ENCODE measurements at regions not wholly inside any gene's neighbourhood (a gene's known extent, or its start where the extent isn't known, plus 50 kb on each side); places are given as distances from the start of the nearest gene placed in this dataset.

DNA sequence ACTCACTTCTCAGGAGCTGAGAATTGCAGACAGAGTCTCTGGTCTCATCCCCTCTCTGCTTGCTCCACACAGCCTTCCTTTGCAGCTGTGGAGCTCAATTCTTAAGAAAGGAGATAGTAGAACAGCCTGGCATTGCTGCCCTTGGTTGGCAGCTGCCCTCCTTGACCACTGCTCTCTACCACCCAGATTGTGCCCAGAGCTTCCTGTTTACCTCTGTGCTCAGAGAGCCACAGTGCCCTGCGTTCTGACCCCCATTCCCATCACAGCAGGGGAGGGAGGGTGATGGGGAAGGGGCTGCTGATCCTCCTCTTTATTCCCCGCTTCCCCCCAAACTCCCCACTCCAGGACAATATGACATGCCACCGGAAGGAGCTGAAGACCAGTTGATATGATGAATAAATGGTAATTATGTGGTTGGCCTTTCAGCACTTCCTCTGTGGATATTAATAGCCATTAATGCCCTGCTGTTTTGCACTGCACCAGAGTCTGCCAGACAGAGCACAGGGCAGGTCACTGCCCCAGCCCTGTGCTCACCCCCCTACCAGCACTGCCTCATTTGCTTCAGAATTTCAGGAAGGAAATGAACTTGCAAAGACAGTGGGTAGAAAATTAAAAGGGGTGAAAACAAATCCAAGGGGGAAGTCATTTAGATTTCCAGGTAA, 426.8 kb upstream of the CADM1 start:
- no peak for ATAC-seq
- TF ChIP-seq OSR1 (CRISPR knock-in tag; IDR thresholded peaks at IDR 0.05) (no peak), RARB (CRISPR knock-in tag; IDR thresholded peaks at IDR 0.05) (no peak)
- TF ChIP-seq, protein P1, sequence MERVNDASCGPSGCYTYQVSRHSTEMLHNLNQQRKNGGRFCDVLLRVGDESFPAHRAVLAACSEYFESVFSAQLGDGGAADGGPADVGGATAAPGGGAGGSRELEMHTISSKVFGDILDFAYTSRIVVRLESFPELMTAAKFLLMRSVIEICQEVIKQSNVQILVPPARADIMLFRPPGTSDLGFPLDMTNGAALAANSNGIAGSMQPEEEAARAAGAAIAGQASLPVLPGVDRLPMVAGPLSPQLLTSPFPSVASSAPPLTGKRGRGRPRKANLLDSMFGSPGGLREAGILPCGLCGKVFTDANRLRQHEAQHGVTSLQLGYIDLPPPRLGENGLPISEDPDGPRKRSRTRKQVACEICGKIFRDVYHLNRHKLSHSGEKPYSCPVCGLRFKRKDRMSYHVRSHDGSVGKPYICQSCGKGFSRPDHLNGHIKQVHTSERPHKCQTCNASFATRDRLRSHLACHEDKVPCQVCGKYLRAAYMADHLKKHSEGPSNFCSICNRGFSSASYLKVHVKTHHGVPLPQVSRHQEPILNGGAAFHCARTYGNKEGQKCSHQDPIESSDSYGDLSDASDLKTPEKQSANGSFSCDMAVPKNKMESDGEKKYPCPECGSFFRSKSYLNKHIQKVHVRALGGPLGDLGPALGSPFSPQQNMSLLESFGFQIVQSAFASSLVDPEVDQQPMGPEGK (CRISPR knock-in tag; IDR thresholded peaks at IDR 0.05; ENCODE audit: borderline replicate concordance), result no peak

DNA sequence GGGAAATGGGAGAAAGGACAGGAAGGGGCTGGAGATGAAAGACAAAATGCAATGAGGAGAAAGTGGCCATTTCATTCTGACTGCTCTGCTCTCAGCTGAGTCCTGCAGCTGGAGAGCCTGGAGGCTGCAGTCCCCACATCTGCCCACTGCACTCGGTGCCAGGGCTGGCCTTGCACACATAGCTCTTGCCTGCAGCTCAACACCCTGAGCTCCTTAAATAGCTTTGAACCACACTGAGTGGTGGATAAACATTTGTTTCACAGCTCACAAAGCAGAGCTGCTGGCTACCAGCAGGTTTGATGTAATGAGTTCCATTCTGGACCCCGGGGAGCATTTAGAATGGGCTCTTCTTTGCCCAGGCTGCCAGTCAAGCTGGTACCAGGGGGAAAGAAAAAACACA, 426.1 kb upstream of the CADM1 start:
- ATAC-seq, result no peak
- TF ChIP-seq ZNF70 (CRISPR knock-in tag; IDR thresholded peaks at IDR 0.05) (no peak), BACH2 (CRISPR knock-in tag; IDR thresholded peaks at IDR 0.05; ENCODE audit: borderline replicate concordance) (no peak), TOX (CRISPR knock-in tag; IDR thresholded peaks at IDR 0.05; ENCODE audit: borderline replicate concordance) (no peak), TCF4 (CRISPR knock-in tag; IDR thresholded peaks at IDR 0.05; ENCODE audit: borderline replicate concordance) (no peak), RARB (CRISPR knock-in tag; IDR thresholded peaks at IDR 0.05) (no peak), CSRNP3 (CRISPR knock-in tag; IDR thresholded peaks at IDR 0.05) (no peak), GLIS3 (CRISPR knock-in tag; IDR thresholded peaks at IDR 0.05) (no peak), CREB5 (CRISPR knock-in tag; IDR thresholded peaks at IDR 0.05; ENCODE audit: low read depth) (no peak), OSR1 (CRISPR knock-in tag; IDR thresholded peaks at IDR 0.05) (no peak), CSDC2 (CRISPR knock-in tag; IDR thresholded peaks at IDR 0.05) (no peak)
- TF ChIP-seq, protein P2, sequence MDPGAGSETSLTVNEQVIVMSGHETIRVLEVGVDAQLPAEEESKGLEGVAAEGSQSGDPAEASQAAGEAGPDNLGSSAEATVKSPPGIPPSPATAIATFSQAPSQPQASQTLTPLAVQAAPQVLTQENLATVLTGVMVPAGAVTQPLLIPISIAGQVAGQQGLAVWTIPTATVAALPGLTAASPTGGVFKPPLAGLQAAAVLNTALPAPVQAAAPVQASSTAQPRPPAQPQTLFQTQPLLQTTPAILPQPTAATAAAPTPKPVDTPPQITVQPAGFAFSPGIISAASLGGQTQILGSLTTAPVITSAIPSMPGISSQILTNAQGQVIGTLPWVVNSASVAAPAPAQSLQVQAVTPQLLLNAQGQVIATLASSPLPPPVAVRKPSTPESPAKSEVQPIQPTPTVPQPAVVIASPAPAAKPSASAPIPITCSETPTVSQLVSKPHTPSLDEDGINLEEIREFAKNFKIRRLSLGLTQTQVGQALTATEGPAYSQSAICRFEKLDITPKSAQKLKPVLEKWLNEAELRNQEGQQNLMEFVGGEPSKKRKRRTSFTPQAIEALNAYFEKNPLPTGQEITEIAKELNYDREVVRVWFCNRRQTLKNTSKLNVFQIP (CRISPR knock-in tag; IDR thresholded peaks at IDR 0.05; ENCODE audit: borderline replicate concordance, low read depth), result no peak
- TF ChIP-seq, protein P1 (CRISPR knock-in tag; IDR thresholded peaks at IDR 0.05; ENCODE audit: borderline replicate concordance), result no peak

- ATAC-seq, result no peak
- TF ChIP-seq SNAI2 (CRISPR knock-in tag; IDR thresholded peaks at IDR 0.05) (no peak), ZFP3 (CRISPR knock-in tag; IDR thresholded peaks at IDR 0.05) (no peak), PPARA (CRISPR knock-in tag; IDR thresholded peaks at IDR 0.05; ENCODE audit: borderline replicate concordance) (no peak), ZC3H10 (CRISPR knock-in tag; IDR thresholded peaks at IDR 0.05) (no peak), TOX (CRISPR knock-in tag; IDR thresholded peaks at IDR 0.05; ENCODE audit: borderline replicate concordance) (no peak), ZNF8 (CRISPR knock-in tag; IDR thresholded peaks at IDR 0.05) (no peak), ZNF70 (CRISPR knock-in tag; IDR thresholded peaks at IDR 0.05) (no peak), ISL1 (CRISPR knock-in tag; IDR thresholded peaks at IDR 0.05) (no peak), TCF4 (CRISPR knock-in tag; IDR thresholded peaks at IDR 0.05; ENCODE audit: borderline replicate concordance) (no peak), CREB5 (CRISPR knock-in tag; IDR thresholded peaks at IDR 0.05; ENCODE audit: low read depth) (no peak)
Observed at GRCh38 chr11:115929618-115930129, 425.5 kb upstream of the CADM1 start.
